Activated gamma-delta T cell (primary cell): ENCODE measurements at regions not wholly inside any gene's neighbourhood (a gene's known extent, or its start where the extent isn't known, plus 50 kb on each side); places are given as distances from the start of the nearest gene placed in this dataset.

Experiments
- DNase-seq: peaks from one replicate; lab custom pipeline; 2025; lab: John Stamatoyannopoulos, UW

DNA sequence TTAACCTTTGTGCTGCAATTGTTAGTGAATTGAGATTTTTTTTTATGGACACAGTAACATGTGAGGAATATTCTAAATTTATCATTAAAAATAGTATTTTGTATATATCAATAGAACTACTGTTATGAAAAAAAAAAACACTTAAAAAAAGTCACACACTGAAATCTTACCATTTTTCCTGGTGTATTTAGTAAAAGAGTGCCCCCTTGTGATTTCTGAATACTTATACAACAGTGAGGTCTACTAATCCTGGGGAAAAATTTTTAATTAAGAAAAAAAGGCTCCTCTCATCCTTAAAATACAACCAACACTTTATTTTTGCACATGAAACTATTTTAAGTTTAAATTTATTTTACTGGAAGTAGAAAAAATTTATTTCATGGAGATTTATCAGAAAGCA, 56.4 kb upstream of the SPOCK3 start:
- DNase-seq = no peak

DNA sequence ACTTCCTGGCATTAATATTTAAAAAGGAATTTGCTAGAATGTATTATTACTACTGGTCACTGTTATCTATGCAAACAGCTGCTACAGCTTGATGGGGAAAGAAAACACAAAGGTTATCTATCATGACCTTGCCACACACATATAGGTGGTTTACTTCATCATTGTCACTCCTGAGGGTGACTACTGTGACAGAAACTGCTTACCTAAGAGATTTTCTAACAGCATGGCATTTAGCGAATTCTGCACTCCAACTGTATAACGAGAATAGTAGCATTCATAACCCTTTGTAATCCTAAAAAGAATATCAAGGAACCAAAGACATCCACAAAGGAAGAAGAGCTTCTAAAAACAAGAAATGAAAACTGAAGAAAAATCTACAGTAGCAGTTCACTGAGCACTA, 74.6 kb upstream of the SPOCK3 start:
- DNase-seq = no peak

DNA sequence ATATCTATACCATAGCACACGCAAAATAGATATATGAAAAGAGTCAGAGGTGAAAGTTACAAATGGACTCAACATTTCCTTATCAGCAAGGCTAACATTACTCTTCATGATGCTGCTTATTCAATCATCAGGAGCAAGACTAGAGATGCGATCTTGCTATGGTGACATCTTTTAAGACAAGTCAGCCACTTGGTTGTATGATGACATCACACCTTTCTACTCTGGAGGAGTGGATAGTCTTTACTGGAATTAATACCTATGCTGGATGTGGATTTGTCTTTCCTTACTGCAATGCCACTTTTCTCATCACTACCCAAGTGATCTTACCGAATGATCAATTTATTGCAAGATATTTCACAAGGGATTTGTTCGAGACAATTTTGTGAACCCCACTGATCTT, 87.0 kb upstream of the SPOCK3 start:
- no peak for DNase-seq

DNA sequence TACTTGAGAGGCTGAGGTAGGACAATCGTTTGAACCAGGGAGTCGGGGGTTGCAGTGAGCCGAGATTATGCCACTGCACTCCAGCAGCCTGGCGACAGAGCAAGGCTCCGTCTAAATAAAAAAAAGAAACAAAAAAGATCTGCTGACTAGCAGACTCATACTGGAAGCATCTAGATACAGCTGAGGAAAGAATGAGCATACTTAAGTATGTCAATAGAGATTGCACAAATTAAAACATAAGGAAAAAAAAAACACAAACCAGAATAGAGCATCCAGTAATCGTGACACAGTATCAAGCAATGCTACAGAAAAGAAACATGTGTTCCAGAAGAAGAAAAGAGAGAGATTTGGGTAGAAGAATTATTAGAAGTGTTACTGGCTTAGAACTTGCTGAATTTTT, 105.5 kb upstream of the SPOCK3 start:
- no peak for DNase-seq

DNA sequence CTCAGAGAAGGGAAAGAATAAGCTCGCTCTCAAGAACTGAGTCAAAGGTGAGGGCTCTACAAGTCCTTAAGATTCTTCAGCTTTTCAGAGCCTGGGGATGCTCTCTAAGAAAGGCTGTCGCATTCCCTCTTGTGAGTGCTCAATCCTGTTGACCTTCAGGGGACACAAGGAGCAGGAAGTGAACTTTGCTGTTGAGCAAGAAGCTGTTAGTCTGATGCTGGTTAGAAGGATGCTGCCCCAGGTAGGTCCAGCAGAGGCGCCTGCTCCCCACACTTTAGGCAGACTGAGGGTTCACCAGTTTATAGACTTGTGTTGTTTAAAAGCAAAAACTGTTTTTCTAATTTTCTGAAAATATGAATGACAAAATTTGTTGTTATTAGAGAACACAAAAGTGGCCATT, 125.4 kb upstream of the SPOCK3 start:
- DNase-seq = no peak

DNA sequence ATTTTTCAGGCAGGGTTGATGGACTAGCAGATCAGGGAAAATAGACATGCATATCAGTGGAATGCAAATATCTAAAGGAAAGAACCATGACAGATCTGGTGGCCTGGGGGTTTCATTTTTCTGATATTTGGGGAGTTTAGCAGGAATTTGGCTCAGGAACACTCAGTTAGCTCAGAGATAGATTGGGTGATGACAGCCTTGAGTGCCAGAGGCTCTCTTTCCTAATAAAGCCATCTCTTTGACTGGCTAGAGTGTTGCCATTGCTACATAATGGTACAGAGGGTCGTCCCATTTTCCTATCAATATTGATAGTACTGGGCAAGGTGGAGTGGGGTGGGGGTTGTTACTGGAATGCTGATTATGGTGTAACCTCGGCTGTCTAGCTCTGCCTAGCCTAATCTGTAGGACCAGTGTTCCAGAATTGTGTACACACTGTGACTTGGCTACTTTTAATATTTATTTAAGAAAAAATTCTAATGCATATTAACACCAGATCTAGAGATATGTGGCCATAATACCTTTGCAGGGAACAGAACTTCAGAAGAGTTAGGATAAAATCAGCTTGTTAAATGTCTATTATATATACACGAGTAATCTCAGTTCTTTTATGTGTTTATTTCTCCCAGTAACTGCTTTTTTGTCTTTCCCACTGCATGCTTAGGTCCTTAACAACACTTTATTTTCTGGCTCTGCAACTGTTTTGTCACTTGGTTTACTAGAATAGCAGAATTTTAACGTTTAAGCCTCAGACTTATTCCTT, 145.0 kb upstream of the SPOCK3 start:
- DNase-seq = no peak

DNA sequence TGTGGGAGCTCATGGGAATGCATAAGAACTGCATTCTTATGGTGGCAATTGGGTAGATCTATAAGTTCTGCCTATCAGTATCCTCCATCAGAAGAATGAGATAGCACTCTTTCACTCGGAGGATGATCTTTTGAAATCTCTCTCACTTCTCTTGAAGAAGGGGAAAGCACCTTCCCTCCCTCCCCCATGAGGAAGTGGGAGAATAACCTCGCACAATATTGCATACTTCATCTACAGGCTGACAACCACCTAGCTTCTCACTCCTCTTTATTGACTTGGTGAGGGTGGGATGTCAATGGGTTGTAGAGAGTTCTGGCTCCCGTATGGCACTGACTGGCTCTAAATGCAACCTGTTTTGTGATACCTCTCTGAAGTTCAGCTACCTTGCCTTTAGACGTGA, 146.7 kb upstream of the SPOCK3 start:
- no peak for DNase-seq

DNA sequence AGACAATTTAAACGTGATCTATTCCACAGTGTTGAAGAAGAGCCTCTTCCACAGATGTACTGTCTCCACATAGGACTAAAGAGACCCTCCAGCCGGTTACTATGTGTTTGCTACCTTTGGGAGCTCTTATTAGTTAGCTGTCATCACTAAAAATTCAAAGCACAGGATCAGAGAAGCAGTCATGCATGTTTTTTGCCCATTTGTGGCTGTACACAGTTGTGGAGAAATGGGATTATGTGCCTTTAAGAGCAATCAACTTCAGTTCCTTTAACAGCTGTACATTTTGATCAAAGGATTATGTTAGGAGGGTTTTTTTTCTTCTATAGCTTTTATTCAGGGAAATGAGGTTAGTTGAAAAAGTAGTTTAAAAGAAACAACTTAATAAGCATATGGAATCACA, 149.0 kb upstream of the SPOCK3 start:
- DNase-seq = no peak

DNA sequence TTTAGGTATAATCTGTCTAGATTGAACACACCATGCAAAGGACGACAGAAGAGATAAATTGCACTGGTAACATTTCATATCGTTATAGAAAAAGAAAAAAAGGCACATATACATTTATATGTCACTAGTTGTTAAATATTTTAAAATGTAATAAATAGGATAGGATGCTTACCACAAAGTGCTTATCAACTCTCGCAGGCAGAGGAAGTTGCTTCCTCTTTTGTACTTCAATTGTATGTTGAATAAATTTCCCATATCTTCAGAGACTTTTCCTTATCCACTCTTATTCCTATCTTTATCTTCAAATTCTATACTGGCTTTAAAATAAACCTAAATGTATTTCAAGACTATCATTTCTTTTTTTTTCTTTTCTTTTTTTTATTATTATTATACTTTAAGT, 163.3 kb upstream of the SPOCK3 start:
- no peak for DNase-seq

DNA sequence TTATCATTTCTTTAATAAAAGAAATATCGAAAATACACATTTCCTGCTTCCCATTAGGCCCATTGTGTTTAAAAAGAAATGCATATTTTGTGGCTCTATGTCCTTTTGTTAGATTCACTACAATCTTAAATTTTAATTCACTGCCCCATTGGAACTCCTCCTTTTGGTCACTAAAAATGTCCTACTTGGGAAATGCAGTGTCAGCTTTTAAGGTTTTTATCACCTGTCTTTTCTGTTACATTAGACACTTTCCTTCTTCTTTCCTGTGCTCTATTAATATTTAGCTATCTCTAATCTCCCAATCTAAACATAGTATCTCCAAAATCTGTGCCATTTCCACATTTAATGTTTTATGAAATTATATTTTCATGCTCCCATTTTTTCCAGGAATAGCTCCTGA, 164.9 kb upstream of the SPOCK3 start:
- DNase-seq = no peak

DNA sequence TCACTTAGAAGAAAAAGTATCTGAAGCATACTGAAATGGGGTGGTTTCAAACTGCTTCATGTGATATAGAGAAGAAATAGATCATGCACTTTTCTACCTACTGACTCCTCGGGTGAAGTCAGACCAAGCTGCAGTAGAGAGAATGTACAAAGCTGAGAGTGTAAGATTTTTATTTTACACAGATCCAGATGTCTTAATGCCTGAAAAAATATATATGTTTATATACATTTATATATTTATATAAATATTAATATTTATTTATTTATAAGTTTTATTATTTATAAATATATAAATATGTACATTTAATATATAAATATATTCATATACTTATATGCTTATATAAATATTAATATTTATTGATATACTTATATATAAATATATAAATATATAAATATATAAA, 171.9 kb upstream of the SPOCK3 start:
- DNase-seq = no peak

DNA sequence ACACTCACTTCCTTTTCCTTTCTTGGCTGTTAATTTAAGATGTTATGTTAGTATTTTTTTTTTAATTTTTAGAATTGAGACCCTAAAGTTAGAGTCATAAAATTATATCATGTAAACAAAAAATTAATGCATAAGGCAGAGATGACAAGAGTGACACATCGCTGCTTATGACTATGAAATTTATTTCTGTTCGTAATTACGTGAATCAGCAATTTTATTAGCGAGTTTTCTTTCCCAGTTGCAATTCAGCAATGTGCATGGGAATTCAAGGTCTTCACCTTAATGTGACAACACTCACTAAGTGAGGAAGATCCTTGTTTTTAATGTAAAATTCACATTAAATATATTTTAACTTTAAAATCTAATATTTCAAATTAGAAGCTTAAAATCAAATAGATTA, 181.2 kb upstream of the SPOCK3 start:
- no peak for DNase-seq

DNA sequence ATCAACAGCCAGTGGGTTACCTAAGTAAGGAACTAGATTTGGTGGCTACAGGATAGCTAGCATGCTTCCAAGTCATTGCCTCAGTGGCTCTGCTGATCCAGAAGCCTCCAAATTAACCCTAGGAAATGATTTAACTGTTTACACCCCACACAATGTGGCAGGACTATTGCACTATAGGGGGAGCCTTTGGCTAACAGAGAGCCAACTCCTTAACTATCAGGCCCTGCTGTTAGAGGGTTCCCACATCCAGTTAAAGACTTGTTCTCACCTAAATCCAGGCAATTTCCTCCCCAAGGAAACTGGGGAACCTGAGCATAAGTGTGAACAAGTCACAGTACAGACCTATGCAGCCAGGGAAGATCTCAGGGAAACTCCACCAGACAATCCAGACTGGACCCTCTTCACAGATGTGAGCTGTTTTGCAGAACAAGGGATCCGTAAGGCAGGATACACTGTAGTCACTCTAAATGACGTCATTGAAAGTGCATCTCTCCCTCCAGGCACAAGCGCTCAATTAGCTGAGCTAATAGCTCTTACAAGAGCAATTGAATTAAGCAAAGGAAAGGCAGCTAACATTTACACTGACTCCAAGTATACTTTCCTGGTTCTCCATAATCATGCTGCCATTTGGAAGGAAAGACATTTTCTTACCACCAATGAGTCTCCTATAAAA, 185.3 kb upstream of the SPOCK3 start:
- DNase-seq = no peak

DNA sequence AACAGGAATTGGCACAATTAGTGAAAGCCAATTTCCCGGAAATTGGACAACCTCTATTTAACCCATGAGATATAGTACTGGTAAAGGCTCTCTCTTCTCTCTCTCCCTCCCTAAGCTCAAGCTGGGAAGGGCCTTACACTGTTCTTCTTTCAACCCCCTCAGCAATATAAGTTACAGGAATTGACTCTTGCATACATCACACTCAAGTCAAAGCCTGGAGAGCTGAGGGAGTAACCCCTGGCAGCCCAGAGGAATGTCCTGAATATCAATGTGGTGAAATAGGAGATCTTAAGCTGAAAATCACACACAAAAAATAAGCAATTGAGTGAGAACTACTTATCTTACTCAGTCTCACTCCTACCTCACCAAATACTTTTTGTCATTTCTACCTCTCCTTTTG, 186.9 kb upstream of the SPOCK3 start:
- no peak for DNase-seq

DNA sequence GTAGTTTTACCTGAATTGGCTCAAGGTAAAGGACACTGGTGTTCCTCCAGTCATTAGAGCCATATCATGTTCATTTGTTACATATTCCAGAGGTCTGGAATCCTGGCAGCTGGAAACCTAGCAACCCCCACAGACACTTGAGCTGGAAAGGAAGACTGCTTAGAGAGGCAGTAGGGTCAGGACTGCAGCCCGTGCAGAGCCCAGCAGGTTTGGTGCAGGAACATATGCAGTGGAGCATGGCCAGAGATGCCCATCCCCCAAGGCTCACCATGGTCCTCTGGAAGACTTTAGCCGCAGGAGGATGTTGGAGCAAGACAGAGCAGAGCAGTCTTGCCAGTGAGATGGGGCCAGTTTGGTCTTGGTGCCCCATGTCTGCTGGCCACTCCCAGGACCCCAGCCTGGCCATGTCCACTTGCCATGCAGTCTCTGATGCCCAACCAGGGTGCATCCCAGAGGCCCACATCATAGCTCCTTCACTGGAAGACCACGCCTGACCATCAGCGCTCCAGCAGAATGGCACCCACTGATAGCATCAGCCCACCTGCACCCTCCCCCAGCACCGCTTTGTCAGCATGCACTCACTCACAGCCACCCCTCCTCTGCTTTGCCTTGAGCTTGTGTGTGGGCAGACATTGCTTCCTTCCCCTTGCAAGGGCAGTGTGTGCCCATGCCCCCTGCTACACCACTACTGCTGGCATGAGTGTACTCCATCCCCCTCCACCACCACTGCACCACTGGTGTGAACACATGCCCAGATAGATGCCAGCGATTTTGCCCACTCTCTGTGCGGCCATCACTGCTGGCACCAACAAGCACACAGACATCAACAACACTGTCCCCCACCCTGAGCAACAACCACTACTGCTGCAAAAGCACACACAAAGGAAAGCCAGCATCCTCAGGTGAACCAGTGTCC, 190.3 kb upstream of the SPOCK3 start:
- DNase-seq = no peak

DNA sequence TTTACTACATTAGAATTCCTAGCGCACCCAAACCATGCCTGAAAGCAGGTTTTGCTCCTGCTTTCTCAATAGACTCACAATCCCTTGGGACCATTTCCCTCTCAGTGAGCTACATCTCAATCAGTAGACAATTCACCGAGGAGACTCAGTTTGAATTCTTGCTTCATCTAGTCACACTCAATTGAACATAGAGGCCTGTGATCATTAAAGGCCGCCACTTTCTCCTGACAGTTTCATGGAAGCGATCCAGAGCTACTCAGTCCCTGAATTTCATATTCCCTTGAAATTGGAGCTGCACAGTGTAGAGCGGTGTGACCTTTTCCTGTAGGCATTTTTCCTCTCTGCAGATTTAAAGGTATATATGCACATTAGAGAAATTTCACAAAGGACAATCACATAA, 193.9 kb upstream of the SPOCK3 start:
- DNase-seq = no peak

DNA sequence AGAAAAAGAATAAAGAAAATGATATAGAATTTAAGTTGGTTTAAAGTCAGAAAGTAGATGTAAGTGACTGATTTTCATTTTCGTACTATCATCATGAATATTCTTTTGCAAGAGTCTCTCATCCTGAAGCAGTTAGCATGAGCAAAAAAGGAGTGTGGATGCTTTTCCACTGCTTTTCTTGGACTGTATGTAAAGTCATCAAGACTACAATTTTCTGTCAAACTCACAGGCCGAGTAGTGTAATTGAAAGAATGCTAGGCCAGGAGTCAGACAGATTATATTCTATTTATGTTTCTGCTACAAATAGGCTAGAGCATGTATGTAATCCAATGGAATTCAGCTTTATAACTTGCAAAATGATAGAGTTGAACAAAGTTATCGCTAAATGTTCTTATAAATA, 197.1 kb upstream of the SPOCK3 start:
- DNase-seq = no peak

DNA sequence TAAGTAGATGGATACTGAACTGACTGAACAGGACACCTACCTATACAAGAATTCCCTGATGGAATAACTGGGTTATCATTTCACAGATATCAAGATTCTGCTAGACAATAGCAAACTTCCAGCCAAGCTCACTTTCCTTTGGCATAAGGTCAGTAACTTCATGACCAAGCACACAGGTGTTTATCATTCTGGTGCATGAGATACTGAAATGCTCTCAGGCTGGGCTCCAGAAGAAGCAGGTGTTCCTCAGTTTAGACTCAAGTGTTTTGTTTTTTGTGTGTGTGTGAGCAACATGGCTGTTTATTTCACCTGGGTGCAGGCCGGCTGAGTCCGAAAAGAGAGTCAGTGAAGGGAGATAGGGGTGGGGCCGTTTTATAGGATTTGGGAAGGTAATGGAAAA, 201.5 kb upstream of the SPOCK3 start:
- DNase-seq = no peak

DNA sequence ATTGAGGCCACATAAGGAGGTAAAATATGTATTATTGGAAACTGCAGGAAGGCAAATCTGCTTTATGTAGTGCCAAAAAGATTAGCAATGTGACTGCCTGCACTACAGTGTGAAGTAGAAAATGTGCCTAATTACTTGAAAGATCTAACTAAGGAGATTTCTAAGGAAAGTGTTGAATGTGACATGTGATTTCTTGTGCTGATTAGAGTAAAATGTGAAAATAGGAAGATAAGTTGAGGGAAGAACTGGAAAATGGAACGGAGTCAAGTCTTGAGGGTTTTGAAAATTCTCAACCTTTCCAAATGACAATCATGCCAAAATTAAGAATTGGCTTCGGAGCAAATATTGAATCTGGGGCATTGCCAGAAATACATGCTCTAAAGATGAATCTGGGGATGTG, 209.5 kb upstream of the SPOCK3 start:
- DNase-seq = no peak

DNA sequence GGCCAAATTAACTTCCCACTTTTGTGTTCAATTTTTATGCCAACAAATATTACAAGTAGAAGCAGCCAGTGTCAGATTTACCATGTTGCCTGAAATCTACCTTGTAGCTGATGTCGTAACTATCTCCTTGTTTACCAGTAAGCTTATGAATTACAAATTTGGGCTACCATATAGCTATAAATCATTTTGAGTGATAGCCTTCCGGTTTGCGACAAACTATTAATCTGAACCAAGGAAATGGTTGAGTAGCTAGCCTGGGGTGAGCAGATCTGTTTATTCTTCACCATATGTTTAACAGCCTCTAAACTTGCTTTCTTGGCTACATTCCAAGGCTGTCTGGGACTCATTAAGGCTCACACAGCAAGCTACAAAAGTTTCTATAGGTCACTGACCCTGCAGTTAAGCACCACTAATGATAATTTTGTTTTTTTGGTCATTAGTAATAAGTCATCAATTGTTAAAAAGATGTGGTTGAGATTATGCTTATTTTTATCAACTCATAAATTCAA, 218.7 kb upstream of the SPOCK3 start:
- DNase-seq = no peak

DNA sequence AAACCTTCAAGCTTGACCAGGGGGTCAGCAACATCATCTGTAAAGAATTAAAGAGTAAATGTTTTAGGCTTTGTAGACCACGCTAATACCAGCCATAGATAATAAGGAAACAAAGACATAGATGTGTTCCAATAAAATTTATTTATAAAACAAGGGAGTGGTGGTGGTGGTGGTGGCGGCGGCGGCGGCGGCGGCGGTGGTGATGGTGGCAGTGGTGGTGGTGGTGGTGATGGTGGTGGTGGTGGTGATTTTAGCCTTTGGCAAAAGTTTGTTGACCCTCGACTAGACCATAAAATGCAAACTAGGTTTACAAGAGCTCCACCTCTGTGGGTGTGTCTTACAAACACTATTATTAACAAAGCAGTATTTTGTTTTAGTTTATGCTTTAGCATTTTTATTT, 222.3 kb upstream of the SPOCK3 start:
- DNase-seq = no peak

DNA sequence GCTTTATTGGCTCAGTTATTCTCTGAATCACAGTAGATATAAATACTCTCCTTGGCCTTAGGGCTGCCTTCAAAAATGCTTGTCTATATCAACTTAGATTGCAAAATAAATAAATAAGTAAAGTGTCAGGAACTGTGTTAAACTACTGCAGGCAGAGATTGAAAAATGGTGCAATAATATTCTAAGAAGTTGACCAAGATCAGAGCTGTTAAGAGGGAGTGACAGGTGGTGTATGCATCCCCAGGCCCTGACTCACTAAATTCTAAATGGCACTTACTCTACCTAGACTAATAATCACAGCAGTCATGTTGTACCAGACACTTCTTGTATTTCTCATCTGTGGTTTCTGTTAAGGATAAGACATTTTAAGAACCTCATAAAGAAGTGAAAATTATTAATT, 235.1 kb upstream of the SPOCK3 start:
- no peak for DNase-seq

DNA sequence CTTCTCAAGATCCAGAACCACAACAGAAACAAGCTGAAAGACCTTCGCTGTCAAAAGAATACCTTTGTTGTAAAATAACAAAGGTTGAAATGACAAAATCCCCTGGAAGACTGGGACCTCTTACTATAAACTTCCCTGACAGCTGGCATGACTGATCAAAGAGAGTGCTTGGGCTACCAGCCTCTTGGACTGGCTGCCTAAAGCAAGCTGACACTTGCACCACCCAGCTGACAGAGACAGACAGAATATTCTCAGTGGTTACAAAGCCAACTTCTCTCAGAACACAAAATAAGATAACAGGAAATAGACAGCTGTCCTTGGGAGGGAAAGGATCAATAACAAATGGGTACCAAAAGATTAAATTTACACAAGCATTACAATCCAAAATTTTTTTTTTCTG, 241.7 kb upstream of the SPOCK3 start:
- no peak for DNase-seq
